ENCODE measurements at regions not wholly inside any gene's neighbourhood (a gene's known extent, or its start where the extent isn't known, plus 50 kb on each side); places are given as distances from the start of the nearest gene placed in this dataset.

- Histone ChIP-seq H3K27me3 (no peaks in the 10 kb centered on the region), H3K27ac (no peak overlapping the region), H3K4me3 (no peak overlapping the region), H3K36me3 (no peaks in the 10 kb centered on the region), H3K4me1 (peaks cover 0 to 18% (median 12%) of the 10 kb centered on the region in 4 donors), H3K9me3 (no peaks in the 10 kb centered on the region)
- DNase-seq: no peak
- in situ Hi-C loops (cut with MboI; ENCODE audit: low pct_ligation_motif_present in 1 of 4, low pct_unique_long_range_greater_than_20kb in 1 of 4, low sequenced_read_pairs in 3 of 4) (no loop called here), intact Hi-C loops (cut with DNase I; ENCODE audit: low total_unique reads) (no loop called here)
- 69% methylated on average over 5 of the region's 5 CpGs; no CpG with 5 or more reads in 1 of the 2 donors for WGBS, 2 donors (ENCODE audit: low coverage in 1 of 2)
- TF ChIP-seq CTCF (IDR thresholded peaks at IDR 0.05): no peak
These were observed 161.0 kb upstream of the ID2 start for GRCh38 chr2:8520791-8521344.

GRCh38 chr2:8522687-8523086 lies 159.2 kb upstream of the ID2 start:
- H3K4me1 ChIP-seq: peaks cover 2 to 22% (median 17%) of the 10 kb centered on the region in 4 donors
- no peaks in the 10 kb centered on the region for H3K27me3 ChIP-seq
- no peaks in the 10 kb centered on the region for H3K36me3 ChIP-seq
- TF ChIP-seq POLR2A (IDR thresholded peaks at IDR 0.05) (no peak), POLR2AphosphoS5 (IDR thresholded peaks at IDR 0.05) (no peak), EP300 (IDR thresholded peaks at IDR 0.05; ENCODE audit: low read depth) (no peak)
- intact Hi-C loops (cut with DNase I; ENCODE audit: low total_unique reads): no loop called here
- peak; percentile 47 for DNase-seq
- H3K27ac ChIP-seq: peak overlapping the region in 1 of 4 donors; percentile 8
- no peak overlapping the region for H3K4me3 ChIP-seq
- WGBS, 2 donors (ENCODE audit: low coverage in 1 of 2): 56% methylated on average over 2 of the region's 2 CpGs; no CpG with 5 or more reads in 1 of the 2 donors
- no peaks in the 10 kb centered on the region for H3K9me3 ChIP-seq
- in situ Hi-C loops (cut with MboI; ENCODE audit: low pct_ligation_motif_present in 1 of 4, low pct_unique_long_range_greater_than_20kb in 1 of 4, low sequenced_read_pairs in 3 of 4): no loop called here

GRCh38 chr2:8524388-8524787 lies 157.5 kb upstream of the ID2 start:
- H3K27me3 ChIP-seq: no peaks in the 10 kb centered on the region

GRCh38 chr2:8524823-8525222 lies 157.0 kb upstream of the ID2 start:
- Histone ChIP-seq H3K36me3 (no peaks in the 10 kb centered on the region), H3K27me3 (no peaks in the 10 kb centered on the region), H3K4me1 (peaks cover 2 to 22% (median 17%) of the 10 kb centered on the region in 4 donors), H3K4me3 (no peak overlapping the region), H3K9me3 (no peaks in the 10 kb centered on the region), H3K27ac (peak overlapping the region in 1 of 4 donors; percentile 70)
- in situ Hi-C loops (cut with MboI; ENCODE audit: low pct_ligation_motif_present in 1 of 4, low pct_unique_long_range_greater_than_20kb in 1 of 4, low sequenced_read_pairs in 3 of 4): no loop called here
- no peak for DNase-seq
- no peak for TF ChIP-seq EP300 (IDR thresholded peaks at IDR 0.05; ENCODE audit: low read depth)
- no peak for TF ChIP-seq POLR2A (IDR thresholded peaks at IDR 0.05)
- TF ChIP-seq CTCF (IDR thresholded peaks at IDR 0.05): no peak
- no peak for TF ChIP-seq POLR2AphosphoS5 (IDR thresholded peaks at IDR 0.05)
- 93 to 95% methylated on average over 4 to 8 of the region's 8 CpGs for WGBS, 2 donors (ENCODE audit: low coverage in 1 of 2)
- intact Hi-C loops (cut with DNase I; ENCODE audit: low total_unique reads): no loop called here

More at GRCh38 chr2:8524388-8524787, 157.5 kb upstream of the ID2 start:
- H3K27ac ChIP-seq: no peak overlapping the region
- TF ChIP-seq POLR2AphosphoS5 (IDR thresholded peaks at IDR 0.05) (no peak), POLR2A (IDR thresholded peaks at IDR 0.05) (no peak), CTCF (IDR thresholded peaks at IDR 0.05) (no peak), EP300 (IDR thresholded peaks at IDR 0.05; ENCODE audit: low read depth) (no peak)
- WGBS, 2 donors (ENCODE audit: low coverage in 1 of 2): 95 to 100% methylated on average over 1 to 9 of the region's 9 CpGs
- in situ Hi-C loops (cut with MboI; ENCODE audit: low pct_ligation_motif_present in 1 of 4, low pct_unique_long_range_greater_than_20kb in 1 of 4, low sequenced_read_pairs in 3 of 4): no loop called here
- DNase-seq: no peak
- peaks cover 2 to 22% (median 17%) of the 10 kb centered on the region in 4 donors for H3K4me1 ChIP-seq
- H3K4me3 ChIP-seq: no peak overlapping the region
- no peaks in the 10 kb centered on the region for H3K9me3 ChIP-seq
- intact Hi-C loops (cut with DNase I; ENCODE audit: low total_unique reads): no loop called here
- no peaks in the 10 kb centered on the region for H3K36me3 ChIP-seq

GRCh38 chr2:8525236-8525581 lies 156.6 kb upstream of the ID2 start:
- H3K4me3 ChIP-seq: no peak overlapping the region
- H3K27me3 ChIP-seq: no peaks in the 10 kb centered on the region
- H3K27ac ChIP-seq: peak overlapping the region in 3 of 4 donors; percentile 17 to 70 (median 64)
- H3K9me3 ChIP-seq: no peaks in the 10 kb centered on the region
- WGBS, 2 donors (ENCODE audit: low coverage in 1 of 2): 40 to 84% methylated on average over 3 to 7 of the region's 7 CpGs
- H3K4me1 ChIP-seq: peaks cover 2 to 22% (median 17%) of the 10 kb centered on the region in 4 donors
- H3K36me3 ChIP-seq: no peaks in the 10 kb centered on the region
- in situ Hi-C loops (cut with MboI; ENCODE audit: low pct_ligation_motif_present in 1 of 4, low pct_unique_long_range_greater_than_20kb in 1 of 4, low sequenced_read_pairs in 3 of 4): no loop called here
- intact Hi-C loops (cut with DNase I; ENCODE audit: low total_unique reads): no loop called here
- no peak for DNase-seq
- TF ChIP-seq POLR2AphosphoS5 (IDR thresholded peaks at IDR 0.05) (no peak), POLR2A (IDR thresholded peaks at IDR 0.05) (no peak), CTCF (IDR thresholded peaks at IDR 0.05) (no peak), EP300 (IDR thresholded peaks at IDR 0.05; ENCODE audit: low read depth) (no peak)
